ENCODE measurements at regions not wholly inside any gene's neighbourhood (a gene's known extent, or its start where the extent isn't known, plus 50 kb on each side); places are given as distances from the start of the nearest gene placed in this dataset.
"Not testable (repeated sequence)": the region's sequence is repeated elsewhere in the genome, so short reads cannot be mapped to it uniquely, and the experiment has no call there.

DNA sequence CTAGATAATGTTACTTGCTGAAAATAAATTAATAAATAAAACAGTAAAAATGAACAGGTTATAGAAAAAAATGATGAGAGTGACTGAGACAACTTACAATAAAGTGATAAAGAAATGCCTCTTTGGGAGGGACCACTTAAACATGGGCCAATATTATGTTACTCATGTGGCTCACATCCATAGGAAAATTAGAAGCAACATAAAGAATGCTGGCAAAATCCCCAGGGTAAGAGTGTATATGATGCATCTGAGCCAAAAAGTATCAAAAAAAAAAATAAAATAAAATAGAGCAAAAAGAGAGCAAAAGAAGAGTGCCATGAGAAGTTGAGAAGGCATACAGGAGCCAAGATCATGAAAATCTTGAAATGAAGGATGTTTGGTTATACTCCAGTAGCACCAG is 818.0 kb downstream of the LTN1 start:
- TF ChIP-seq ZFX (IDR thresholded peaks at IDR 0.05) = no peak
- TF ChIP-seq, protein P1, sequence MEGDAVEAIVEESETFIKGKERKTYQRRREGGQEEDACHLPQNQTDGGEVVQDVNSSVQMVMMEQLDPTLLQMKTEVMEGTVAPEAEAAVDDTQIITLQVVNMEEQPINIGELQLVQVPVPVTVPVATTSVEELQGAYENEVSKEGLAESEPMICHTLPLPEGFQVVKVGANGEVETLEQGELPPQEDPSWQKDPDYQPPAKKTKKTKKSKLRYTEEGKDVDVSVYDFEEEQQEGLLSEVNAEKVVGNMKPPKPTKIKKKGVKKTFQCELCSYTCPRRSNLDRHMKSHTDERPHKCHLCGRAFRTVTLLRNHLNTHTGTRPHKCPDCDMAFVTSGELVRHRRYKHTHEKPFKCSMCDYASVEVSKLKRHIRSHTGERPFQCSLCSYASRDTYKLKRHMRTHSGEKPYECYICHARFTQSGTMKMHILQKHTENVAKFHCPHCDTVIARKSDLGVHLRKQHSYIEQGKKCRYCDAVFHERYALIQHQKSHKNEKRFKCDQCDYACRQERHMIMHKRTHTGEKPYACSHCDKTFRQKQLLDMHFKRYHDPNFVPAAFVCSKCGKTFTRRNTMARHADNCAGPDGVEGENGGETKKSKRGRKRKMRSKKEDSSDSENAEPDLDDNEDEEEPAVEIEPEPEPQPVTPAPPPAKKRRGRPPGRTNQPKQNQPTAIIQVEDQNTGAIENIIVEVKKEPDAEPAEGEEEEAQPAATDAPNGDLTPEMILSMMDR (conservative IDR thresholded peaks at IDR 0.05) = no peak
- no peak overlapping the region for H3K27ac ChIP-seq

- TF ChIP-seq, protein P1 (conservative IDR thresholded peaks at IDR 0.05) = no peak
- TF ChIP-seq ZFX (IDR thresholded peaks at IDR 0.05) = no peak
- no peak overlapping the region for H3K27ac ChIP-seq
Measured at GRCh38 chr21:28174006-28174405, 818.7 kb downstream of the LTN1 start.

DNA sequence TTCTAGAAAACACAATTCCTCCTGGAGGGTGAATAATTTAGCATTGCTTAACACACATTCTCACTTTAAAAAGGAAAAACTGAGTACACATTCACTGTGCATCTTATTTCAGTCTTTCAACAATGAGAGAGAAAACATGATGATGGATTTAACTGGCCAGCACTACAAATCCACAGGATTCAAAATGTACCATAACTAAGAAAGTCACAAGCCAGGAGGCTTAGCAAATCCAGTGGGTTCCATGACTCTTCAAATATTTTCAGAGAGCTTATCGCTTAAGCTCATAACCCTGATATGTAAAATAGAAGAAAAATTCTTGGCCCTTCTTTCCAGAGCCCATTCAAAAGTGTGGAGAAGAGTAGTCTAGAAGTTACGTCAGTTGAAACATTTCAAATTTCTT is 820.3 kb downstream of the LTN1 start:
- H3K27ac ChIP-seq = no peak overlapping the region

DNA sequence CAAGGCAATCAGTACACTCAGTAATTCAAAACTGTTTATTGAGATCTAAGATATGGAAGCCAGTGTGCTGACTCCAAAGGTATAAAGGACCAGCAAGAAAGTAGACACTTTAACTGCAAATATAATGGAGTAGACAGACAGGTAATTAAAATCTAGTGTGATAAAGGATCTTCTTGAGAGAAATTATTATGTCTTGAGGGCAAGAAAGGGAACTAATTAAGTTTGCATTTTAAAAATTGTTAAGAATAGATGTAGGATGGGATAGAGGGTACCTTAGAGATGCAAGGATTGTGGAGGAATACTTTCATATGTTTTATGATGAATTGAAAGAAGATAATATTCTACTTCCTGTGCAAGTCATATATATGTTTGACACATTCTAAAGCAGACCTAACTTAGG is 825.3 kb downstream of the LTN1 start:
- no peak for TF ChIP-seq ZFX (IDR thresholded peaks at IDR 0.05)
- TF ChIP-seq, protein P1 (conservative IDR thresholded peaks at IDR 0.05) = no peak
- H3K27ac ChIP-seq = no peak overlapping the region

More for the DNA sequence above, 820.3 kb downstream of the LTN1 start:
- TF ChIP-seq, protein P1 (conservative IDR thresholded peaks at IDR 0.05) = no peak
- no peak for TF ChIP-seq ZFX (IDR thresholded peaks at IDR 0.05)

DNA sequence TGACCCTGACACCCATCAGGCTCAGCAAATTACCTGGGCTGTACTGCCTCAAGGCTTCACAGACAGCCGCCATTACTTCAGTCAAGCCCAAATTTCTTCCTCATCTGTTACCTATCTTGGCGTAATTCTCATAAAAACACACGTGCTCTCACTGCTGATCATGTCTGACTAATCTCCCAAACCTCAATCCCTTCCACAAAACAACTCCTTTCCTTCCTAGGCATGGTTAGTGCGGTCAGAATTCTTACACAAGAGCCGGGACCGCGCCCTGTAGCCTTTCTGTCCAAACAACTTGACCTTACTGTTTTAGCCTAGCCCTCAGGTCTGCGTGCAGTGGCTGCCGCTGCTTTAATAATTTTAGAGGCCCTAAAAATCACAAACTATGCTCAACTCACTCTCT is 828.2 kb downstream of the LTN1 start:
- not testable (repeated sequence) for H3K27ac ChIP-seq

GRCh38 chr21:28162052-28162451 is 830.6 kb downstream of the LTN1 start:
- H3K27ac ChIP-seq = not testable (repeated sequence)

DNA sequence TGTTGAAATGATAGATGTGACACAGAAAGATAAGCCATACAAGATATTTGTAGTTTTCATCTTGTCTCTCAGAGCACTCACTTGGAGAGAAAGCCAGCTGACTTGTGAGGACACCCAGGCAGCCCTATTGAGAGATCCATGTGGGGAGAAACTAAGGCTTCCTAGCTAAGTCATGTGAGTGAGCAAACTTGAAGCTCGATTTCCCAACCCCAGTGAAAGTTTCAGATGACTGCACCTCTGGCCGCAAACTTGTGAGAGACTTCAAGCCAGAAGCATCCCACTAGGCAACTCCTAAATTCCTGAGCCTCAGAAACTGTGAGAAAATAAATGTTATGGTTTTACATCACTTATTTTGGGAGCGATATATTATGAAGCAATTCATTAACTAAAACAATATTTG is 832.3 kb downstream of the LTN1 start:
- H3K27ac ChIP-seq = no peak overlapping the region
- no peak for TF ChIP-seq ZFX (IDR thresholded peaks at IDR 0.05)
- TF ChIP-seq, protein P1 (conservative IDR thresholded peaks at IDR 0.05) = no peak

- TF ChIP-seq, protein P1 (conservative IDR thresholded peaks at IDR 0.05) = no peak
- no peak for TF ChIP-seq ZFX (IDR thresholded peaks at IDR 0.05)
Measured at GRCh38 chr21:28159396-28159795, 833.3 kb downstream of the LTN1 start.

DNA sequence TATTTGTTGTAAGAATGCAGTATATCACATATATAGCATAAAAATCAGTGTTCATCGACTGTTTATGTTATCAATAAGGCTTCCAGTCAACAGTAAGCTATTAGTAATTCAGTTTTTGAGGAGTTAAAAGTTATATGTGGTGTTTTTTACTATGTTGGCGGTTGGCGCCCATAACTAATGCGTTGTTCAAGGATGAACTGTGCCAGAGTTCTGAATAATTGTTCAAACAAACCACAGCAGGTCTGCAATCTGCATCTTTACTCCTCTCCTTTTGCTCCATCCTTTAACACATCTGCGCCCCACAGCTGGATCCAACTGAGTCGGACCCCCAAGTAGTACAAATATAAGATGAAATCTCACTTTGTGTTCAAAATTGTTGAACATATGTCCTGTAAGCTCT is 836.1 kb downstream of the LTN1 start:
- TF ChIP-seq, protein P1 (conservative IDR thresholded peaks at IDR 0.05) = no peak
- no peak for TF ChIP-seq ZFX (IDR thresholded peaks at IDR 0.05)

More at GRCh38 chr21:28159396-28159795, 833.3 kb downstream of the LTN1 start:
- no peak overlapping the region for H3K27ac ChIP-seq

More for the DNA sequence above, 836.1 kb downstream of the LTN1 start:
- H3K27ac ChIP-seq = no peak overlapping the region
